NT2/D1 (cell line): ENCODE measurements at regions not wholly inside any gene's neighbourhood (a gene's known extent, or its start where the extent isn't known, plus 50 kb on each side); places are given as distances from the start of the nearest gene placed in this dataset.

ENCODE experiments used
- SUZ12 ChIP-seq: IDR thresholded peaks from 2 replicates; pipeline ENCODE4 v1.6.1; 2011; ENCODE audit not compliant: insufficient read length, insufficient read depth; ENCODE audit errors: extremely low read depth
- YY1 ChIP-seq: IDR thresholded peaks from 2 replicates; pipeline ENCODE4 v1.6.1; 2011; ENCODE audit not compliant: insufficient read length, insufficient read depth
- ZNF274 ChIP-seq: IDR thresholded peaks from 2 replicates; pipeline ENCODE4 v1.6.1; 2011; ENCODE audit warnings: mild to moderate bottlenecking, low read depth, low read length

- no peak for TF ChIP-seq SUZ12
- TF ChIP-seq YY1: no peak
- TF ChIP-seq ZNF274: no peak
Observed at GRCh38 chr2:66058675-66059074, 376.2 kb upstream of the MEIS1 start.
